GM21737 (cell line): ENCODE measurements at regions not wholly inside any gene's neighbourhood (a gene's known extent, or its start where the extent isn't known, plus 50 kb on each side); places are given as distances from the start of the nearest gene placed in this dataset.

Source experiments
- ATAC-seq: cut with Tn5 transposase; IDR thresholded peaks from one replicate; pipeline ENCODE4 v1.9.1; 2021; ENCODE audit warnings: mild to moderate bottlenecking, moderate library complexity; ENCODE audit not compliant: unreplicated experiment

DNA sequence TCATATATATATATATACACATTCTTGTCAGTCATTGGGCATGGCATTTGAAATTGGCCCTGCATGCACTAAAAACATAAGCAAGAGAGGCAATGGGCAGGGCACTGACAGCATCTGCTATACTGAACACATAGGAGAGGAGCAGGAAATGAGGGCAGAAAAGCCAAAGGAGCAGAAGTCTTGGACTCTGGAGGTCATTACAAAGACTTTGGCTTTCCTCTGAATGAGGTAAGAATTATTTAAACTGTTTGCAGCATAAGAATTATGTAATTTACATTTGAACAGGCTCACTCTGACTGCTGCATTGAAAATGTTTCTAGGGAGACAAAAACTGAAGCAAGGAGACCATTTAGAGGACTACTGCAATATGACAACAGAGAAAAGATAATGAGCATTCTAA is 396.5 kb downstream of the PRDM5 start:
- no peak for ATAC-seq

DNA sequence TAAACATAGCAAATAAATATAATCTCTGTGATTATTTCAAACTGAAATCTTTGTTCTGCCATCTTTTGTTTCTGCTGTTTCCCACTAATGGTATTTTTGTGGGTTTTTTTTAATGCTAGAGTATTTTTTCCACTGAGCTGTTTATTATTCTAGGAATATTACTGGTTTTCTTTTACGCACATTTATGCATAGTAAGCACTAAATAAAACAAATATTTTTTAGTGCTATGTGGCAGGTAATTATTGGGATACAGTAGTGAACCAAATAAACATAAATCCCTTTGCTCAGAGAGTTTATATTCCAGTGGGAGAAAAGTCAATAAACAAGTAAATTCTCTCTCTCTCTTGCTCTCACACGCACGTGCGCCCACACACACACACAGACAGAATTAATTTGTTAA is 397.4 kb downstream of the PRDM5 start:
- no peak for ATAC-seq

DNA sequence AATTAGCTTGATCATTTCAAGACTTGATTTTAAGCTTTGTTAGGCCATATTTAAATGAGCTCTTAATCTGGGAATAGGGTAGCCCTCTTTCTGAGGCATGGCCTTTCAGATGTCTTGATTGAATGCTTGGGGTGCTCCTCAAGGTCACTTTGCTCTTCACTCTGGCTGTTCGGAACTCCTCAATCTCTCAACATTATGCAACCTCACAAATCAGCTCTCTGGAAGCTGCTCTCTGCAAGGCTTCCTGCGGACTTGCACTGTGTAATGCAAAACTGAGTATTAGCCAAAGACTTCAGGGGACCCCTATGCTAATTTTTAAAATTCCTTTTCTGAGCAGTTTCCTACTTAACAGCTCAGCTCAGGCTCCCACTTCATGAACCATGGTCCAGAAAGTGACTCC is 398.3 kb downstream of the PRDM5 start:
- no peak for ATAC-seq

DNA sequence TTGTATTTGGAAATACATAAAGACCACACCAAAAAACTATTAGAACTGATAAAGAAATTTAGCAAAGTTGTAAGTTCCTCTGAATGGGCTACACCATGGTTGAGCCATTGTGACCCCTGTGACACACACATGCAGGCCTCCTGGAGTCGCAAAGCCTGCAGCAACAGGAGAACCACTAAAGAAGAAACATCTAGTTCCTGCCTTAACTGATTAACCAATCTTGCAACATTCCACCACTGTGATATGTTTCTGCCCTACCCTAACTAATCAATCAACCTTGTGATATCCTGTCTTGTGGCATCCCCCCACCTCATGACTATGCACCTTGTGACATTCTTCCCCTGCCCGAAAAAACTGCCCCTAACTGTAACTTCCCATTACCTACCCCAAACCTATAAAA is 401.8 kb downstream of the PRDM5 start:
- no peak for ATAC-seq

DNA sequence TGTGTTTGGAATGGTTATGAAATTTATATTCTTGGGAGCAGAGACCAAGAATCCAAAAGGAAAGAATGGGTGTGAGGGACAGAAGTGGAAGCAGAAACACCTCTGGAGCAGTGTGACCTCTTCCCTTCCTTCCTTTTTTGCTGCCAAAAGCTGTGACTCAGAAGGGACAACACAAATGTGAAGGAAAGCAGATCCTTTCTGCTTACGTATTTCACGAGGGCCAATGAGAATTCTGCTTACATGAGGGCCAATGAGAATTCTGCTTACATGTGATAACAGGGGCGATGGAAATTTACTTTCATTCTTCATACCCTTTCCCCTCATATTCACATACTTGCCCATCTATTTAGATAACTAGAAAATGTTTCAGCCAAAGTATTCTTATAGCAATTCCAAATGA is 404.6 kb downstream of the PRDM5 start:
- no peak for ATAC-seq

DNA sequence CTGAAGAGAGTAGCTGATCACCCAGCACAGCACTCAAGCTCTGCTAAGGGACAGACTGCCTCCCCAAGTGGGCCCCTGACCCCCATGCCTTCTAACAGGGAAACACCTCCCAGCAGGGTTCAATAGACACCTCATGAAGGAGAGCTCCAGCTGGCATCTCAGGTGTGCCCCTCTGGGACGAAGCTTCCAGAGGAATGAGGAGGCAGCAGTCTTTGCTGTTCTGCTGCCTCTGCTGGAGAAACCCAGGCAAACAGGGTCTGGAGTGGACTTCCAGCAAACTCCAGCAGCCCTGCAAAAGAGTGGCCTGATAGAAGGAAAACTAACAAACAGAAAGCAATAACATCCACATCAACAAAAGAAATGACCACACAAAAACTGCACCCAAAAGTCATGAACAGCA is 412.8 kb downstream of the PRDM5 start:
- no peak for ATAC-seq

DNA sequence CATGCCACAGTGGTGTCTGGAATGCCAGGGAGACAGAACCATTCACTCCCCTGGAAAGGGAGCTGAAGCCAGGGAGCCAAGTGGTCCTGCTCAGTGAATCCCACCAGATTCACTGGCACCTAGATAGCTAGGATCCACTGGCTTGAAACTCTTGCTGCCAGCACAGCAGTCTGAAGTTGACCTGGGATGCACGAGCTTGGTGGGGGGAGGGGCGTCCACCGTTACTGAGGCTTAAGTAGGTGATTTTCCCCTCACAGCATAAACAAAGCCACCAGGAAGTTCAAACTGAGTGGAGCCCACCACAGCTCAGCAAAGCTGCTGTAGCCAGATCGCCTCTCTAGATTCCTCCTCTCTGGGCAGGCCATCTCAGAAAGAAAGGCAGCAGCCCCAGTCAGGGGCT is 413.3 kb downstream of the PRDM5 start:
- no peak for ATAC-seq

DNA sequence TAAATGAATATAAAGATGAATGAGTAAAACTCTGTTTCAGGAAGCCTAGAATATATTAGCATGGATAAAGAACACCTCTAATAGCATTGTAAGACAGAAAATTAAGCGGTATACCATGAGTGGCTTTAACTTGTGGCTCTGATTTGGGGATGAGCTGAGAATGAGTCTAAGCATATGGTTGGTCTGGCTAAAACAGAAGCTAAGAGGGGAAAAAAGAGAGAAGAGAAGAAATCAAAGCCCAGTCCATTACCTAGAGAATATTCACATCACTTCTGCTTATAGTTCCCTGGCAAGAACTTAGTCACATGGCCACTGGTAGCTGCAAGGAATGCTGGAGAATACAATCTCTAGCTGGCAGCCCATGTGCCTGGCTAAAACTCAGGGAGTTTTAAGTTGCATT is 414.5 kb downstream of the PRDM5 start:
- ATAC-seq, result no peak

DNA sequence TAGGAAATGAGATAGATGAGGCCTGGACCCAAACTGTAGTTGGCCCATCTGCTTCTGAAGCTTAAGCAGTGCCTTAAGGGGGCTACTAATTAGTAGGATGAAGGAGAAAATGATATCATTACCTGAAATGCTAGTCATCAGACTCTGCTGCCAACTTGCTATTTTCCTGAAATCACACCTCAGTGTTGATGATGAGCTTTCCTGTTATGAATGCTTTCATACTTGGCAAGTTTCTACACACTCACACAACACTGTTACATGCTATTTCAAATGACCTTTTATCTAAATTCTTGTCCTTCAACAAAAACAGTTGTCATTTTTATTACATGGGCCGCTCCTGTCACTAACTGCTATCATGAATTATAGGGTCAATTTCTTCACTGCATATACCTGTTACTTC is 416.0 kb downstream of the PRDM5 start:
- ATAC-seq, result no peak

DNA sequence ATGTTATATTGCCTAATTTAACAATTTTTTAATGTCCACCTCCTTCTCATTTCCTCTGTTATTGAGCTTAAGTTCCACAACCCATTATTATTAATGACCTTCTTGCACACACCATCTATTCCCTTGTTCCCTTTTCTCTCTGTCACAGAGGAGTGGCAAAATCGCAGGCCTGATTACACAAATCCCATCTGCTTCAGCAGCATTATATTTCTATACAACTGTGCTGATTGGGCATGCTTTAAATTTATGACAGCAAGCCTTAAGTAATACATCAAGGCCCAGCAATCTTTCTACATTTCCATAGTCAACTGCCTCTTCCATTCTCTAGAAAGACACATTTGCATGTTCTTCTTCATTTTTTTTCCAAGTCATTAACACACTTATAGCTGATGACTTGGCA is 423.8 kb downstream of the PRDM5 start:
- no peak for ATAC-seq

DNA sequence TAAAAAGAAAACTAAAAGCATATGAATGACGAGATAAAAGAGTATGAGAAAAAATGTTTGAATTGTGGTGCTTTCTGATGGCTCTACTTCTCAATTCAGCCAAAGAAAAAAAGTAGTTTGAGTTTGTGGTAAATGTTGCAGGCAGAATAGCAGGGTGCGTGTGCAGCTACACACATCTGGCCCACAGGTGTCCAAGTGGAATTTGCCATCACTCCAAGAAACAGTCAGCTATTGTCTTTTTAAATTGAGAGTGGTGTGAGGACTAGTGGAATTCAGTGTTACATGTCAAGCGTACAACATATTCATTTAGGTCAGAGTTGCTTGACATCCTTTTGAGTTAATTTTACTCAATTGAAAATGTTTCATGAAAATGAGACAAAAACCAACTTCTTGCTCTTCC is 424.8 kb upstream of the MAD2L1 start:
- ATAC-seq, result no peak

DNA sequence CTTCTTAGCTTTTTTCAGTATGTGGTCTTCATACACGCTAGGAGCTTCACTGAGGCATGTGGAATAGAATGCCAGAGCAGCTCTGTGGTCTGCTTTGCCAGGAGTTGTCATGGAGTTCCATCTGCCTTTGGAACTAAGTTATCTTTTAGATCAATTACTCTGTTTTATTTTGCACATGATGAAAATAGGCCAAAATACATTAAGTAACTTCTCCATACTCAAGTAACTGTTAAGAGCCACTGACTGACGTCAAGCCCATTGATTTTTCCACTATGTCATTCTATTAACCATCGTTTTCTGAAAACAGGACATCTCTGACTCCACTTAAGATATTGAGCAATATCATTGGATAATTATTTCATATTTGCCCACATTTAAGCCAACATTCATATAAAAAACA is 415.1 kb upstream of the MAD2L1 start:
- ATAC-seq, result no peak

DNA sequence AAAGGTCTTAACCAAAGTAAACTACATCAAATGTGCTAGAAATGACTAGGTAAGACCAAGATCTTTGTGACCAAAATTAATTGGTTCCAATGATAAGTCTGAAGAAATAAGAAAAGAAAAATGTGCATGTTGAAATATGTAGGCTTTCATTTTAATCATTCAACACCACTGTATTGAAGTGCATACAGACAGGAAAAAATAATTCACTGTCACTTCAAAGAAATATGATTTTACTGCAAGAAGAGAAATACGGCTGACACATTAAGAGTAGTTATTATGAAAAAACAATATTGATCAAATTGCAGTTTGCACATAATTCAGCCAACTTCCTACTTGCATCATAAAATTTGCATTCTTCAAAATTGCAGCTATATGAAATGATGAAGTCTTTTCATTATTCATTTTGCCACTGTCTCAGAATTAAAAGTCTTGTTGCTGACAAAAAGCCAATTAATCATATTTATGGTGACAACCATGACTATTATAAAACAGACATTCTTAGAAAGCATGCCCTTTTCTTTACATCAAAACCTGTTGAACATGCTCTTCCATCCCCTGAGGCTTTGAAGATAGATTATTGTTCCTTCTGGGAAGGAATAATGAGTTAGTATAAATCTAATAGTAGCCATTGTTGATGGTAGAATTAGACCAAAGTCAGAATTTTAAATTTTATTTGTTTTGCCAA is 405.9 kb upstream of the MAD2L1 start:
- ATAC-seq, result no peak

DNA sequence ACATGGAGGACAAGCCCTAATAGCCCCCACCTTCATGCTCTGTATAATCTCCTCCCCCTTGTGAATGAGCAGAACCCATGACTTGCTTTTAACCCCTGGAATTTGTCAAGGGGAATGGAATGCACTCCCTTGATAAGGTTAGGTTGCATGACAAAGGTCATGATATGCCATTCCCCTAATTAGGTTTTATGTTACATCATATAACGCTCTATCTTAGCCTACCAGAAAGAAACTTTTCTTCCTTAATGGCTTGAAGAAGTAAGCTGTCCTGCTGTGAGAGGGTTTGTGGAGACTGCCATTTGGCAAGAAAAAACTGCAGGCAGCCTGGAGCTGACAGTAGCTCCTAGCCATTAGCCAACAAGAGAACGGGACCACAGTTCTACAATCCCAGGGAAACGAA is 399.8 kb upstream of the MAD2L1 start:
- no peak for ATAC-seq

DNA sequence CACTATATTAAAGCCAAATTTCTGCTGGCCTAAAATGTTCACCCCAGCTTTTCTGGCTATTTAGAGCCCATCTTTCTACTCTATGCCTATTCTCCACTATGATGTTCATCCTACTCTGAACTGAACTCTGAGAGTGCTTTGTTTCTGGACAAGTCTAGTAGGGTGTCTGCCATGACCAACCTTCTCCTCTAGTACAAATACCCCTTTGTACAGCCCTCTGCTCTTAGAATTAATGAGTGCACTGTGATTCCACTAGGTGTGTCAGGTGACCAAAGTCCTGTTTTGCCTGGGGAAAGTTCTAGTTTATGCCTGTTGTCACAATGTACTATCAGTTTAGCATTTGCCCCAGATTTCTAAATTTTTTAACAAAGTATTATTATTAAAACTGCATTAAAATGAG is 388.1 kb upstream of the MAD2L1 start:
- no peak for ATAC-seq

DNA sequence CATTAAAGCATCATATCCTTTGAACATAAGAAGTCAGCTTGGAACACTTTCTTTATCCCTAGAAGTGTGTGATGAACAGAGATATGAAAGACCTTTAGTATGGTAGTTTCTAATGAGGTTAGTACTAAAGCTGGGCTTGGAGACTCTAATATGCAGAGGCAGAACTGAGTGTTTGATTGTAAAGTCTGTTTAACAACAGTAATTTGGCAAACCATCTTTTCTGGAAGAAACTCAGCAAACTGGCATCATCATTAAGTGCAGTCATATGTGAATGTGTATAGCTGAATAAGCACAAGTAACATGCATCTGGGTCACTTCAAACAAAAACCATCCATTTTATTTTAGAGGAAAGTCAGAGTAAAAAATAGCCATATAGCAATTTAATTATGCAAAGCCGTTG is 385.9 kb upstream of the MAD2L1 start:
- ATAC-seq, result no peak

DNA sequence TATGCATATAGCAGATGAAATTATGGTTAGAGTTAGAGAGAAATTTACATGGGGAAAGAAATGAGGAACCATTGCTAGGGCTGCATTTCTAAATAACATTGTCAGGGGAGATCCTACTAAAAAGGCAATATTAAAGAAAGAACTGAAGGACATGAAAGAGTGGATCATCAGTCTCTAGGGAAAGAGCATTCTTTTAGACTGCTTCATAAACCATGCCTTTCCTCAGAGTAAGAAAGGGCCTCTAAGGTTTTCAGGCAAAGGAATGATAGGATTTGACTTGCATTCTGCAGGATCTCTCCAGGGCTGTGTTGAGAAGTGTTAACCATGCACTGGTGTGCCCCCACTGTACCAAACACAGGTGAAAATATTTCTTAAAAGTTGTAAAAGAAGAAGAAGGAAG is 385.4 kb upstream of the MAD2L1 start:
- no peak for ATAC-seq

DNA sequence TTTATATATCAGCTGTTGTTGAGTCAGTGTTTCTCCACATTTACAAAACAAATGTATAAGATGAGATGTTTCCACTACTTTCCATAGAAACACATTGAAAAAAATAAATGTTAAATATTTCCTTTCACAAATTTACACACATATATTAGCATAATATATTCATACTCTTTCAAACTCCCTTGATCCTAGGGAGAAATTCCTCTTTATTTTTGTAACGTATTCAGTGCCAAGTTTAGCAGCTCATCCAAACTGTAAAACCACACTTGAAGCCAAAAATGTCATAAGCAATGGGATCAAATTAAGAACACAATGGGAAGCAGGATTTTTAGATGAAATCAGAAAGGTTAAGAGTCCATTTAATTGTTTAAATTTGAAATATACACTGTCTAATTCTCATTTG is 381.1 kb upstream of the MAD2L1 start:
- no peak for ATAC-seq

DNA sequence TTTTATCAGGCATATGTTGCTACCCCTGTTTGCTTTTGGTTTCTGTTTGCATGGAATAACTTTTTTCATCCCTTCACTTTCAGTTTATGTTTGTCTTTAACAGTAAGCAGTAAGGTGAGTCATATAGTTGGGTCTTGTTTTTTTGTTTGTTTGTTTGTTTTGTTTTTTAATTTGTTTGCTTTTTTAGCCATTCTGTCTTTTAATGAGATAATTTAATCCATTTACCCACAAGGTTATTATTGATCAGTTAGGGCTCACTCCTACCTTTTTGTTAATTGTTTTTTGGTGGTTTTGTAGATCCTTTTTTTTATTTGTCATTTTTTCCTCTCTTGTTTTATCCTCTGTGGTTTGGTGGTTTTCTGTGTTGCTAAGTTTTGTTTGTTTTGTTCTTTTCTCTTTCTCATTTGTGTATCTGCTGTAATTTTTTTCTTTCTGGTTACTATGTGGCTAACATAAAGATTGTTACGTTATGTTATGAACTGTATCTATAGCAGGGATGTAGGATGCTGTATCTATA is 379.5 kb upstream of the MAD2L1 start:
- peak; percentile 89 for ATAC-seq

DNA sequence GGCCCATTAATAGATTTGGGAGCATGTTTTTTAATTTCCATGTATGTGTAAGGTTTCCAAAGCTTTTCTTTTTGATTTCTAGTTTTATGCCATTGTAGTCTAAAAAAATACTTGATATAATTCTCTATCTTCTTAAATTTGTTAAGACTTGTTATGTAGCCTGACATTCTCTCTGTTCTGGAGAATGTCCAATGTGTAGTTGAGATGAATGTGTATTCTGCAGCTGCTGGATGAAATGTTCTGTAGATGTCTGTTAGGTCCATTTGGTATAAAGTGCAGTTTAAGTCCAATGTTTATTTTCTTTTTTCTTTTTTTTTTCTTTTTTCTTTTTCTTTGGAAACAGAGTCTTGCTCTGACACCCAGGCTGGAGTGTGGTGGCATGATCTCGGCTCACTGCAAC is 378.5 kb upstream of the MAD2L1 start:
- ATAC-seq, result no peak

DNA sequence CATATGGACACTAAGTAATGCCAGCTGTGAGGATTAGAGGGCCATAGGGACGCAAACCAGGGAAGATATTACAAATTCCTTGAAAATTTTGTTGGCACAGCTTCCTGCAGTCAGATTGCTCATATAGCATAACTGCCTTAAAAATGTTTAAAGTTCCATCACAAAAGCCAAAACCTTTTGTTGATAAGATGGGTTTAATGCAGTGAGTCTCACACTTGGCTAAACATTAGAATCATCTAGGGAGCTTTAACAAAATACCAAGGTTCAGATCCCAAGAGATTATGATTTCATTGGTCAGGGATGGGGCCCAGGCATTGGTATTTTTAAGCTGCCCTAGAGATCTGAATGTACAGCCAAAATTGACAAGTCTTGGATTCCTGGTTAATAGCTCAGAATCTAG is 376.5 kb upstream of the MAD2L1 start:
- no peak for ATAC-seq

DNA sequence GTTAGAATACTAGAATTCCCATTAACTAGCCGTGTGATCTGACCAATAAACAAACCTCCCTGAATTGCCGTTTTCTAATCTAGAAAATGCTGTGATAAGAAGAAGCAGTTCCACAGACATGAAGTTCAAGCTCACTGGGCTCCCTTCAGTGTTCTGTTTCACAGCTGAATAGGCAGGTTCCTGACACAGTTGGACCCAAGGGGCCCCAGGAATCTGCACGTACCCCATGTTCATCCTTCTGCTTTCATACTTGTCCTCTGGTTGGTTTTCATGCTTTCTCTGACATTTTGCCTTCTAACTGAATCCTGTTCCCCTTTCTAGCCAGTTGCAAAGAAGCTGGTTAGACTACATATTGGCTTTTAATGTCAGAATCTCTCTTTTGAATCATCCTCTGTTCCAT is 374.1 kb upstream of the MAD2L1 start:
- no peak for ATAC-seq

DNA sequence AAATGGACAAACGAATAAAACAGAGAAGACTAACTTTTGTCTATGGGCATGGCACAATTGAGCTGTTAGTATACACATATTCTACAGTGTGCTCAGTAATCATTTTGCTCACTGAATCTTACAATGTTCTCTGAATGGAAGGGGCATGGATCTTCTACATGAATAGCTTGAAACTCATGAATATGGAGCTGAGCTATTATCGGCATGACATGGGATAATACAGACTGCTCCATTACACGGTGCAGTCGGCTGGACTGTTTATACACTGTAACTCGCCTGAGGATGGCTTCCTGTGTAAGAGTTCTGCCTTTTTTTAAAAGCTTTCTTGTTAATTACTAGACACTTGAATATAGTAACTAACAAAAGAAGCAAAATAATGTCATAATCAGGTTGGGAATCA is 368.5 kb upstream of the MAD2L1 start:
- no peak for ATAC-seq
